Tongue (tissue), 1 donor: ENCODE measurements at regions not wholly inside any gene's neighbourhood (a gene's known extent, or its start where the extent isn't known, plus 50 kb on each side); places are given as distances from the start of the nearest gene placed in this dataset.
"Not testable (repeated sequence)": the region's sequence is repeated elsewhere in the genome, so short reads cannot be mapped to it uniquely, and the experiment has no call there.

Experiments used
- DNase-seq: peaks from one replicate; pipeline ENCODE4 v3.0.0-alpha.2; 2015

GRCh38 chr11:69950120-69950519, 128.0 kb upstream of the ANO1 start:
- no peak for DNase-seq

- DNase-seq, result no peak
These were observed 127.5 kb upstream of the ANO1 start for GRCh38 chr11:69950621-69951020.

- no peak for DNase-seq
These were observed 126.3 kb upstream of the ANO1 start for GRCh38 chr11:69951821-69952220.

- not testable (repeated sequence) for DNase-seq
These were observed 125.7 kb upstream of the ANO1 start for GRCh38 chr11:69952229-69952975.

- no peak for DNase-seq
These were observed 124.8 kb upstream of the ANO1 start for GRCh38 chr11:69953356-69953755.

GRCh38 chr11:69954756-69955155, 123.4 kb upstream of the ANO1 start:
- no peak for DNase-seq

- DNase-seq, result no peak
These were observed 121.4 kb upstream of the ANO1 start for GRCh38 chr11:69956669-69957190.

- no peak for DNase-seq
These were observed 120.3 kb upstream of the ANO1 start for GRCh38 chr11:69957849-69958248.

- DNase-seq, result no peak
These were observed 119.8 kb upstream of the ANO1 start for GRCh38 chr11:69958308-69958707.

- no peak for DNase-seq
These were observed 118.7 kb upstream of the ANO1 start for GRCh38 chr11:69959461-69959860.

GRCh38 chr11:69961738-69962137, 116.4 kb upstream of the ANO1 start:
- no peak for DNase-seq

- no peak for DNase-seq
These were observed 116.0 kb upstream of the ANO1 start for GRCh38 chr11:69962152-69962551.

- no peak for DNase-seq
These were observed 114.4 kb upstream of the ANO1 start for GRCh38 chr11:69963533-69964246.

GRCh38 chr11:69964247-69964643, 113.9 kb upstream of the ANO1 start:
- DNase-seq, result no peak

GRCh38 chr11:69965821-69966582, 112.1 kb upstream of the ANO1 start:
- no peak for DNase-seq

- DNase-seq, result no peak
These were observed 111.6 kb upstream of the ANO1 start for GRCh38 chr11:69966583-69966835.

GRCh38 chr11:69966910-69967483, 111.1 kb upstream of the ANO1 start:
- DNase-seq, result no peak

GRCh38 chr11:69967484-69967883, 110.6 kb upstream of the ANO1 start:
- DNase-seq, result no peak

- DNase-seq, result no peak
These were observed 109.4 kb upstream of the ANO1 start for GRCh38 chr11:69968396-69969347.

GRCh38 chr11:69969890-69970784, 108.0 kb upstream of the ANO1 start:
- no peak for DNase-seq
